22Rv1 (cell line): ENCODE measurements at regions not wholly inside any gene's neighbourhood (a gene's known extent, or its start where the extent isn't known, plus 50 kb on each side); places are given as distances from the start of the nearest gene placed in this dataset.

Experiments used
- CTCF ChIP-seq: fragments of 450-650 bp; IDR thresholded peaks from 2 replicates; pipeline ENCODE4 v1.5.1; 2017; ENCODE audit warnings: mild to moderate bottlenecking
- ZFX ChIP-seq: fragments of 450-650 bp; IDR thresholded peaks from 2 replicates; pipeline ENCODE4 v1.6.1; 2017; ENCODE audit warnings: antibody characterized with exemption, borderline replicate concordance

GRCh38 chr6:164744301-164744700, 565.1 kb downstream of the C6orf118 start:
- TF ChIP-seq CTCF (no peak), ZFX (no peak)
